ENCODE measurements at regions not wholly inside any gene's neighbourhood (a gene's known extent, or its start where the extent isn't known, plus 50 kb on each side); places are given as distances from the start of the nearest gene placed in this dataset.
"Not testable (repeated sequence)": the region's sequence is repeated elsewhere in the genome, so short reads cannot be mapped to it uniquely, and the experiment has no call there.

DNA sequence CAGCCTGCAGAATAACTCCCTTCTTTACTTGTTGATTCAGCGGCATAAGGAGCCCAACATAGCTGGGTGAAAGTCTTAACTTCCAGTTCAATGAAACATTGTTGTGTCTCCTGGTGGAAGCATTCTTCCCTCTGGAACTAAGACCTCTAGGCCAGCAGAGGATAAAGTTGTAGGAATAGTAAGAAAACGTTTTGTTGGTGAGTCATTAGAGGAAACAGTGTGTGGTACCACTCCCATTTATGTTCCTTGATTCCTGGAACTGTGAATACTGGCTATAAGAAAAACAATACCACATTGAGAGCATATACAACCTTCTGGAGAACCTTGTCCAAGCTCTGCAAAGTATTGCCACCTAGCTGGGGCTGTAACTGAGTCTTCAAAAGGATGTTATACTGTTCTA, 737.4 kb upstream of the ZP4 start:
- DNase-seq, result no peak

DNA sequence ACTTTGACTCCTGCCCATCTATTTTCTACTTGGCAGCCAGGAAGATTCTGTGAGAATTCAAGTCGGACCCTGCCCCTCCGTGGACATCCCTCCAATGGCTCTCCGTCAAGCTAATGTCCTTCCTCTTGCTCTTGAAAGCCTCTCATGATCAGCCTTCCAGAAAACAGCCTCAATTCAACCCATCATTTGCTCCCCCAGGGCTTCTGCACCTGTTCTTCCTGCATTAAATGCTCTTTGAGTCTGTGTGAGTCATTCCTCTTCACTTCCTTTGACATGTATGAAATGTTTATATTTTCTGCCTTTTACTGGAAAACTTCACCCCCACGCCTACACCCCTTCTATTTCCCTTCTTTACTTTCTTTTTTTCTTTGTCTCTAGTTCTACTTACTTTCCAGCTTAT, 734.1 kb upstream of the ZP4 start:
- peak in 1 of 2 experiments; percentile 28 for DNase-seq

GRCh38 chr1:238621405-238621804, 730.7 kb upstream of the ZP4 start:
- DNase-seq, result no peak

GRCh38 chr1:238619652-238620051, 728.9 kb upstream of the ZP4 start:
- DNase-seq, result no peak

DNA sequence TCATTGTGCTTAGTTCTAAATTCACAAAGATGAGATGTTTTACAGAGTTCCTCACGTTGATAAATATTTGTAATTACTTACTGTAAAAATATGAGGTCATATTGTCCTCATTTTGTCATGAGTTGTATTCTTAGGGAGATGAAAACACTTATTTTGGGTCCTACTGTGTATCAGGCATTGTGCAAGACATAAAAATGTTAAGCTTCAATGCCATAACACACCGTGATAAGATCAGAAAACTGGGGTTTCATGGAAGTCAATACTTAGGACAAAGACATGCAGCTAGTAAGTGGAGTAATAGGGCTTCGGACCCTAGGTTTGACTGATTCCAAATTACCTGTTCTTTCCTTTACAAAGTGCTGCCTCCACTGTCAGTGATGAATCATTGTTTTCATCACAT, 720.7 kb upstream of the ZP4 start:
- DNase-seq, result no peak

- no peak for DNase-seq
Observed at GRCh38 chr1:238608144-238608543, 717.4 kb upstream of the ZP4 start.

- no peak for DNase-seq
Observed at GRCh38 chr1:238606896-238607295, 716.2 kb upstream of the ZP4 start.

DNA sequence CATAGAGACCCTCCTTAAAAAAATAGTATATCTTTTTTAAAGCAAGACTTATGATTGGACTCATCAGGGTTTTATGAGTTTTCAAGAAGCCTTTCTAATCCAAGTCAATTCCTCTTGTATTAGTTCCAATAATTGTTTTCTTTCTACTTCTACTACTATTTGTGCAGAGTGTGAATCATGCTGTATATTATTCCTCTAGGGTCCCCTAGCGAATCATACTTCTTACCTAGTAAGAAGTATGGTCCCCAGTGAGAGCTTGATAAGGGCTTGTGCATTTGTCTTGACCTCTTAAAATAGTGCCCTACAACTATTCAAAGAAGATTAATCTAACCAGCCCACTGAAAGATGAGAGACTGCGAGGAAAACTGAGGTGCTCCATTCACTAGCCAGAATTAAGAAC, 715.7 kb upstream of the ZP4 start:
- DNase-seq, result no peak

DNA sequence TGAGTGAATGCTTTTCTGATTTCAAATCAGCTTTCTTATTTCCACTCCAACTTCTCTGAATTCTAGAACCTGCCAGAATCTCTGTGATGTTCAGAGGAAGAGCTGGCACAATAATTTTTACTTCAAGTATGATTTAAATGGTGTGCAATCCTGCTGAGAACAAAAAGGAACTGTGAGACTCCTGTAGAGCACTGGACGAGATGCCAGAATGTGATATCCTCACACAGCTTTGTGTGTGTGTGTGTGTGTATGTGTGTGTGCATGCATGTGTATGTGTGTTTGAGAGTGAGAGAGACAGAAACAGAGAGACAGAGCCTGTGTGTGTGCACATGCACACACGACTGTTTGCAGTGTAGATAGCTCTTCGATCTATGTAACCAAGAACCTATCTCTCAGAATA, 713.6 kb upstream of the ZP4 start:
- no peak for DNase-seq

GRCh38 chr1:238601604-238602003, 710.9 kb upstream of the ZP4 start:
- DNase-seq, result not testable (repeated sequence)

DNA sequence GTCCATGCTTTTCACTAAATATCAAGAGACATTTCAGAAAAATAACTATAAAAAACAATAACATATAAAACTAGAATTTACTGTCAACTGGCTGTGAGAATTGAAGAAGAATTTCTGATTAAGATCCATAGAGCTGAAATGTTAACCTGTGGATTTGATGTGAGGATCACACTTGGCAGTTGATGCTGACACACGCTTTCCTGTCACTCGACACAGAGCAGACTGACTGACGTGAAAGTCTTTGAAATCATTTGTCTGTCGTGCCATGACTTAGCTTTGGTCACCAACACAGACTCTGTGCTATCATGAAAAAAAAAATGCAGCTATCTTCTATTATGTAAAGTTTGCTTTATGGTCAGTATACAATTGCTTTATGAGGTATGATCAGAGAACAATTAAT, 706.0 kb upstream of the ZP4 start:
- DNase-seq, result no peak

DNA sequence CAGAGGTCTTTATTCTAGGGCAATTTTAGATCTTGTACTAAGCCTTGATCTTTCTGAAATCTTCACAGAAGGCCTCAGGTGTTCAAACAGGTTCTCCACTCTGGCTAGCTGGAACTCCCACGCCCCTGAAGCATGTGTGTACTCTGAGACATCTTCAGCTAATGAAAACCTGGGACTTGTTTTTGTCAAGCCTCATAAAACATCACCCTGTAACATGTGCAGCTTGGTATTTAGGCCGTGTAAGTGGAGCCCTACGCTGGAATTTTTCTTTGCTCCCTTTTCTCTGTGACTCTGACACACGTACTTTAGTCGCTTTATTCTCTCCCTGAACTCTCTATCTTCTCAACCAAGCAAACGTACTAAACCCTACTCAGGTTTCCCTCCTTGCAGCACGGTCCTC, 701.9 kb upstream of the ZP4 start:
- no peak for DNase-seq

GRCh38 chr1:238589843-238590435, 699.2 kb upstream of the ZP4 start:
- DNase-seq, result no peak

DNA sequence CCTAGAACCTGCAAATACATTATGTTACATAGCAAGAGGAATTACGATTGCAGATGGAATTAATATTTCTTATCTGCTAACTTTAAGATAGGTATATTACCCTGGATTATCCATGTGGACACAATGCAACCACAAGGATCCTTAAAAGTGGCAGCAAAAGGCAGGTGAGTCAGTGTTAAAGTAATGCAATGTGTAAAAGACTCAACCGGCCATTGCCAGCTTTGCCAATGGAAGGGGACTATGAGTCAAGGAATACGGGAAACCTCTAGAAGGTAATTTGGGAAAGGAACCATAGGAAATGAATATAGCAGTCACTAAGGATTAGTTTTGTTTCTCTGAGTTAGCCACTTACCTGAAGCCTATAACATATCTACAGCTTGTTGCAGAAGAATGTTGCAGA, 692.1 kb upstream of the ZP4 start:
- DNase-seq, result no peak

- no peak for DNase-seq
Observed at GRCh38 chr1:238581332-238581731, 690.6 kb upstream of the ZP4 start.

DNA sequence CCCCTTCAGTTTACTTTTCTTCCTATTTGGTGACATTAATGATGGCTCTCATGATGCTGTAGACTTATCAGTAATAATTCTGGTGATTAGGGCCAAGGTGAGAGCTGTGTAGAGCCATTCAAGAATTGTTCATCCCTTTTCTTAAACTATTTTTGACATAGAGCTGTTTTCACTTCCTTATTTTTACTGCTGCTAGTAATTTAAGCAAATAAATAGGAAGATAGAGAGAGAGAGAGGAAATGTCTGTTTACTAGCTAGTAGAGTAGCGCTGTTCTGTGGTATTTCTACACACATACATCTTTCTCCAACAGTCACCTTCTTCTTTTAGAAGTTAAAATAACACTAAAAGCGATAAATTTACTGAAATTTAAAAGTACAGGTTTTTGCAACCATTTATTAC, 678.0 kb upstream of the ZP4 start:
- no peak for DNase-seq

- DNase-seq, result no peak
Observed at GRCh38 chr1:238562341-238562740, 671.6 kb upstream of the ZP4 start.

- DNase-seq, result no peak
Observed at GRCh38 chr1:238558746-238559145, 668.0 kb upstream of the ZP4 start.

DNA sequence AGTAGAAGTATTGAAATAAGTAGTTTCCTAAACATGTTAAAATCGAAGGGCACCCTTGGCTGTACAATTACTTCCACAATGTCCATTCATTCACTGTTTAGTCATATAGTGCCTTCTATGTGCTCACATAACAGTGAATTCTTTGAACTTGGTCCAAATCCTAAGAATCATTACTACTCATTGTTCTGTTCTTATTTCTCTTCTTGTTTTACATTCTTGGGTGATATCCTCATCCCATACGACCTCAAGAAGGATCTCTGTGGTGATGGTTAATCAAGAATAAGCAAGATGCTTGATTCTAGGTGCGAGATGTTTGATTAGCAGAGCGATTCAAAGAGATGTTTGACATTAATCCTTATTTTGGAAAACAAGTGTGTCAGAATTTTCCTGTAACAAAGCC, 667.4 kb upstream of the ZP4 start:
- DNase-seq, result no peak

- no peak for DNase-seq
Observed at GRCh38 chr1:238552271-238552670, 661.5 kb upstream of the ZP4 start.

DNA sequence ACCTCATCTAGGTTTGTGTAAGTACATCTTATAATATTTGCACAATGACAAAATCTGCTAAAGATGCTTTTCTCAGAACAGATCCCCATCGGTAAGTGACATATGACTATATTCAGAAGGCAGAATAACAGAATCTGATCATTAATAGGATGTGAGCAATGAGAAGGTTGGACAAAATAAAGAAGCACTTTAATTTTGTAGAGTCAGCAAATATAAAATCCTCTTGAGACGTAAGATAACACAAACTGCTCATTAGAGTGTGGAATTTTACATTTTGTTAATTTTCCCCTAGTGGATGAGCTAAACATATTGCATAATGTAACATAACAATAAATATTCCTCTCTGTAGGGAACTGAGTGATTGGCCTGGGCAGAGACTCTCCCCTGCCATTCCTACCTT, 658.4 kb upstream of the ZP4 start:
- no peak for DNase-seq

- DNase-seq, result no peak
Observed at GRCh38 chr1:238546118-238546517, 655.4 kb upstream of the ZP4 start.

GRCh38 chr1:238537641-238538040, 646.9 kb upstream of the ZP4 start:
- no peak for DNase-seq

GRCh38 chr1:238530209-238530851, 639.6 kb upstream of the ZP4 start:
- no peak for DNase-seq

- no peak for DNase-seq
Observed at GRCh38 chr1:238517711-238518110, 627.0 kb upstream of the ZP4 start.
